ENCODE measurements at regions not wholly inside any gene's neighbourhood (a gene's known extent, or its start where the extent isn't known, plus 50 kb on each side); places are given as distances from the start of the nearest gene placed in this dataset.

DNA sequence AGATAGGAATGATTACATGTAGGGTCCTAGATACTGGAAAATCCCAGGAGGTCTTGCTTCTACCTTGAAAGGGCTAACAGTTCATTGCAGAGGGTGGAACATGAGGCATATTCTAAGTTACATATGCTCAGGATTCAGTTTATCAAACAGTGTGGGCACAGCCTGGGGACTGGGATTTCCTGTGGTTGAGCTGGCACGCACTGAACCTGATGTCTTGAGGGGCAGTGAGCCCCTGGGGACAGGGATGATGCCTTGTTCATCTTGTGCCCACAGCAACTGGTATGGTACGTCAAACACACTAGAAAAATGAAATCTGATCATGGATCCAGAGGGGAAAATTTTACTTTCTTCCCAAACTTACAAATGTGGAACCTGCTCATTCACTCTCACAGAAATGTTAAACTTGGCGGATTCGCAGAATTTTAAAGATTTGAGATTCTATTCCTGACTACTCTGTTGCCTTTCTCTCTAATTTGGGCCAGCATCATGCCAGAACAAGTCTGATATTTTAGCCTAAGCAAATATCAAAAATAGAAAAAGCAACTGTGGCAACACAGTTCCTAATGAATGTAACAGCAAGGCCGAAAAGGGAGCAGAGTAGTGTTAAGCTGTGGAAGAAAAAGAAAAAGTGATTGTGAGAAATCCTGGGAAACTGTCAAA lies 68.2 kb upstream of the COL24A1 start:
- no peak overlapping the region for H3K4me3 ChIP-seq (replicated peaks in 1 of 3; ENCODE audit: insufficient read depth in 1 of 3, low read depth in 1 of 3, low read length in 3 of 3)
- H3K4me1 ChIP-seq (ENCODE audit: control insufficient read depth, extremely low read depth, insufficient read depth, low read length), result no peaks in the 10 kb centered on the region
- H3K9me3 ChIP-seq (replicated peaks; ENCODE audit: control insufficient read depth, insufficient read depth, low read length), result no peaks in the 10 kb centered on the region
- no peak overlapping the region for H3K27ac ChIP-seq (ENCODE audit: insufficient read depth, low read depth, low read length)
- H3K4me2 ChIP-seq (ENCODE audit: insufficient read depth, low read length), result no peak overlapping the region
- dilution Hi-C loops (cut with MboI; ENCODE audit: extremely low pct_ligation_motif_present, low sequenced_read_pairs), result no loop called here
- TF ChIP-seq GATA2 (IDR thresholded peaks at IDR 0.05; ENCODE audit: insufficient read depth, insufficient read length, low read depth, low read length) (no peak), POLR2A (IDR thresholded peaks at IDR 0.05; ENCODE audit: low read depth, low read length) (no peak), MYC (IDR thresholded peaks at IDR 0.05; ENCODE audit: low read depth, low read length) (no peak), JUN (IDR thresholded peaks at IDR 0.05; ENCODE audit: borderline replicate concordance, insufficient read depth, insufficient read length, low read depth) (no peak)
- TF ChIP-seq, protein P1, sequence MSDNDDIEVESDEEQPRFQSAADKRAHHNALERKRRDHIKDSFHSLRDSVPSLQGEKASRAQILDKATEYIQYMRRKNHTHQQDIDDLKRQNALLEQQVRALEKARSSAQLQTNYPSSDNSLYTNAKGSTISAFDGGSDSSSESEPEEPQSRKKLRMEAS (IDR thresholded peaks at IDR 0.05; ENCODE audit: insufficient read depth, insufficient read length), result no peak
- TF ChIP-seq, protein P2, sequence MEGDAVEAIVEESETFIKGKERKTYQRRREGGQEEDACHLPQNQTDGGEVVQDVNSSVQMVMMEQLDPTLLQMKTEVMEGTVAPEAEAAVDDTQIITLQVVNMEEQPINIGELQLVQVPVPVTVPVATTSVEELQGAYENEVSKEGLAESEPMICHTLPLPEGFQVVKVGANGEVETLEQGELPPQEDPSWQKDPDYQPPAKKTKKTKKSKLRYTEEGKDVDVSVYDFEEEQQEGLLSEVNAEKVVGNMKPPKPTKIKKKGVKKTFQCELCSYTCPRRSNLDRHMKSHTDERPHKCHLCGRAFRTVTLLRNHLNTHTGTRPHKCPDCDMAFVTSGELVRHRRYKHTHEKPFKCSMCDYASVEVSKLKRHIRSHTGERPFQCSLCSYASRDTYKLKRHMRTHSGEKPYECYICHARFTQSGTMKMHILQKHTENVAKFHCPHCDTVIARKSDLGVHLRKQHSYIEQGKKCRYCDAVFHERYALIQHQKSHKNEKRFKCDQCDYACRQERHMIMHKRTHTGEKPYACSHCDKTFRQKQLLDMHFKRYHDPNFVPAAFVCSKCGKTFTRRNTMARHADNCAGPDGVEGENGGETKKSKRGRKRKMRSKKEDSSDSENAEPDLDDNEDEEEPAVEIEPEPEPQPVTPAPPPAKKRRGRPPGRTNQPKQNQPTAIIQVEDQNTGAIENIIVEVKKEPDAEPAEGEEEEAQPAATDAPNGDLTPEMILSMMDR (IDR thresholded peaks at IDR 0.05; ENCODE audit: extremely low read depth in 1 of 2, insufficient read depth in 1 of 2, low read depth in 1 of 2, low read length in 2 of 2), result no peak
- peaks cover 2 to 5% of the 10 kb centered on the region in 2 experiments for H3K27me3 ChIP-seq (ENCODE audit: control insufficient read depth in 2 of 2, insufficient read depth in 2 of 2, low read length in 2 of 2)
- no TSS peak for BruUV-seq (replicated peaks)
- no peak for FAIRE-seq
- no peak overlapping the region for H2AFZ ChIP-seq (ENCODE audit: low read depth, low read length)
- H3K9me1 ChIP-seq (replicated peaks; ENCODE audit: control insufficient read depth, extremely low read depth, insufficient read depth, low read length), result no peaks in the 10 kb centered on the region
- H3K36me3 ChIP-seq (ENCODE audit: control insufficient read depth in 2 of 2, extremely low read depth in 1 of 2, insufficient read depth in 2 of 2, low read length in 2 of 2), result no peaks in the 10 kb centered on the region
- no peak overlapping the region for H3K9ac ChIP-seq (replicated peaks; ENCODE audit: extremely low read depth, insufficient read depth, low read length)
- no peaks in the 10 kb centered on the region for H4K20me1 ChIP-seq (replicated peaks; ENCODE audit: control insufficient read depth, extremely low read depth, insufficient read depth, low read length)
- DNase-seq (ENCODE audit: low read depth, low spot score), result no peak
- ChIA-PET POLR2A (no interaction called here), CTCF (no interaction called here)
- no peaks in the 10 kb centered on the region for H3K79me2 ChIP-seq (ENCODE audit: control insufficient read depth, insufficient read depth, low read length)
- intact Hi-C loops (cut with micrococcal nuclease), result no loop called here

DNA sequence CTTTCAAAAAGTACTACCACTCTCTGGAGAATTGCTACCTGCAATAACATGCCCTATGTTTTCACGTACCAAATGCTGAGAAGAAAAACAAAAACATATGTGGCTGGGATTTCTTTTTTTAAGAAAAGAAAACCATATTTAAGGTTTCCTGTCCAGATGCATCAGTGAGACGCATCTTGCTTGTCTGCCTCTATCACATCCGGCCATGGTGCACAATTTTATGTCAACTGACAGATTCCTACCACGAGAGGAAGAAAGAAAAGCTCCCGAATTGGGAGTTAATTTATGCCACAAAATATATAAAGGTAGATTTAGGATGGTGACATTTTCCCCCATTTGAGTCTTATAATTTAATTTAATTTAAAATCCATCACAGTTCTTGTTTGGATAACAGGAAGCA lies 62.3 kb upstream of the COL24A1 start:
- POLR2A ChIA-PET, result no interaction called here
- CTCF ChIA-PET, result no interaction called here
- no peak overlapping the region for H3K9ac ChIP-seq (replicated peaks; ENCODE audit: extremely low read depth, insufficient read depth, low read length)
- no peaks in the 10 kb centered on the region for H3K4me1 ChIP-seq (ENCODE audit: control insufficient read depth, extremely low read depth, insufficient read depth, low read length)
- no peak overlapping the region for H2AFZ ChIP-seq (ENCODE audit: low read depth, low read length)
- H3K4me2 ChIP-seq (ENCODE audit: insufficient read depth, low read length), result no peak overlapping the region
- no peaks in the 10 kb centered on the region for H3K79me2 ChIP-seq (ENCODE audit: control insufficient read depth, insufficient read depth, low read length)
- intact Hi-C loops (cut with micrococcal nuclease) (no loop called here), dilution Hi-C loops (cut with MboI; ENCODE audit: extremely low pct_ligation_motif_present, low sequenced_read_pairs) (no loop called here)
- no peak overlapping the region for H3K4me3 ChIP-seq (replicated peaks in 1 of 3; ENCODE audit: insufficient read depth in 1 of 3, low read depth in 1 of 3, low read length in 3 of 3)
- DNase-seq (ENCODE audit: low read depth, low spot score), result no peak
- no peak for FAIRE-seq
- H3K27me3 ChIP-seq (ENCODE audit: control insufficient read depth in 2 of 2, insufficient read depth in 2 of 2, low read length in 2 of 2), result no peaks in the 10 kb centered on the region
- no peaks in the 10 kb centered on the region for H3K36me3 ChIP-seq (ENCODE audit: control insufficient read depth in 2 of 2, extremely low read depth in 1 of 2, insufficient read depth in 2 of 2, low read length in 2 of 2)
- H3K27ac ChIP-seq (ENCODE audit: insufficient read depth, low read depth, low read length), result no peak overlapping the region
- no peaks in the 10 kb centered on the region for H3K9me3 ChIP-seq (replicated peaks; ENCODE audit: control insufficient read depth, insufficient read depth, low read length)
- TF ChIP-seq, protein P1 (IDR thresholded peaks at IDR 0.05; ENCODE audit: insufficient read depth, insufficient read length), result no peak
- TF ChIP-seq FOS (IDR thresholded peaks at IDR 0.05; ENCODE audit: borderline replicate concordance, insufficient read depth, low read length) (no peak), MYC (IDR thresholded peaks at IDR 0.05; ENCODE audit: low read depth, low read length) (no peak)
- BruUV-seq (replicated peaks), result no TSS peak
- H4K20me1 ChIP-seq (replicated peaks; ENCODE audit: control insufficient read depth, extremely low read depth, insufficient read depth, low read length), result no peaks in the 10 kb centered on the region
- H3K9me1 ChIP-seq (replicated peaks; ENCODE audit: control insufficient read depth, extremely low read depth, insufficient read depth, low read length), result no peaks in the 10 kb centered on the region

Data from endothelial cell of umbilical vein (primary cell).